Panc1 (cell line): ENCODE measurements at regions not wholly inside any gene's neighbourhood (a gene's known extent, or its start where the extent isn't known, plus 50 kb on each side); places are given as distances from the start of the nearest gene placed in this dataset.

ENCODE experiments used
- POLR2AphosphoS5 ChIP-seq: IDR thresholded peaks from 2 replicates; pipeline ENCODE4 v1.6.1; 2012; ENCODE audit warnings: mild to moderate bottlenecking, low read depth, low read length, moderate library complexity
- SIN3A ChIP-seq: IDR thresholded peaks from 2 replicates; pipeline ENCODE4 v1.6.1; 2012; ENCODE audit warnings: low read depth, mild to moderate bottlenecking, low read length, moderate library complexity, borderline replicate concordance; ENCODE audit not compliant: insufficient read depth
- TCF7L2 ChIP-seq: IDR thresholded peaks from 2 replicates; pipeline ENCODE4 v1.6.1; 2011; ENCODE audit warnings: mild to moderate bottlenecking, low read depth, low read length, inconsistent platforms
- TF ChIP-seq, protein P1 (sequence below): fragments of 450-650 bp; IDR thresholded peaks from 2 replicates; pipeline ENCODE4 v1.5.1; 2017; ENCODE audit warnings: mild to moderate bottlenecking
- TF ChIP-seq, protein P2 (sequence below), 2 experiments: IDR thresholded peaks; 2 replicates each; pipeline ENCODE4 v1.6.1; 2011 to 2012; ENCODE audit warnings: low read depth in 2 of 2, control low read depth in 1 of 2, low read length in 1 of 2, mild to moderate bottlenecking in 1 of 2, moderate library complexity in 1 of 2; ENCODE audit not compliant: insufficient read depth in 1 of 2

DNA sequence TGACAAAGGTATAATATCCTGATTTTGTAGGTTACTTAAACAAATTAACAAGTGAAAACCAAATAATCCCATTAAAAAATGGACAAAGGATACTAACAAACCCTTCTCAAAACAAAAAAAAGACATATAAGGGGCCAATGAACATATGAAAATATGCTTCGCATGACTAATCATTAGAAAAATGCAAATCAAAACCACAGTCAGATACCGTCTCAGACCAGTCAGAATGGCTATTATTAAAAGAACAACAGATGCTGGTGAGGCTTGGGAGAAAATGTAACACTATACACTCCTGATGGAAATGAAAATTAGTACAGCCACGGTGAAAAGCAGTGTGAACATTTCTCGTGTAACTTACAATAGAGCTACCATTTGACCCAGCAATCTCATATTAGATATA lies 1542.2 kb upstream of the CDH9 start:
- TF ChIP-seq, protein P1, sequence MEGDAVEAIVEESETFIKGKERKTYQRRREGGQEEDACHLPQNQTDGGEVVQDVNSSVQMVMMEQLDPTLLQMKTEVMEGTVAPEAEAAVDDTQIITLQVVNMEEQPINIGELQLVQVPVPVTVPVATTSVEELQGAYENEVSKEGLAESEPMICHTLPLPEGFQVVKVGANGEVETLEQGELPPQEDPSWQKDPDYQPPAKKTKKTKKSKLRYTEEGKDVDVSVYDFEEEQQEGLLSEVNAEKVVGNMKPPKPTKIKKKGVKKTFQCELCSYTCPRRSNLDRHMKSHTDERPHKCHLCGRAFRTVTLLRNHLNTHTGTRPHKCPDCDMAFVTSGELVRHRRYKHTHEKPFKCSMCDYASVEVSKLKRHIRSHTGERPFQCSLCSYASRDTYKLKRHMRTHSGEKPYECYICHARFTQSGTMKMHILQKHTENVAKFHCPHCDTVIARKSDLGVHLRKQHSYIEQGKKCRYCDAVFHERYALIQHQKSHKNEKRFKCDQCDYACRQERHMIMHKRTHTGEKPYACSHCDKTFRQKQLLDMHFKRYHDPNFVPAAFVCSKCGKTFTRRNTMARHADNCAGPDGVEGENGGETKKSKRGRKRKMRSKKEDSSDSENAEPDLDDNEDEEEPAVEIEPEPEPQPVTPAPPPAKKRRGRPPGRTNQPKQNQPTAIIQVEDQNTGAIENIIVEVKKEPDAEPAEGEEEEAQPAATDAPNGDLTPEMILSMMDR = no peak
- TF ChIP-seq TCF7L2 = no peak
- TF ChIP-seq POLR2AphosphoS5 = no peak
- no peak for TF ChIP-seq SIN3A
- TF ChIP-seq, protein P2, sequence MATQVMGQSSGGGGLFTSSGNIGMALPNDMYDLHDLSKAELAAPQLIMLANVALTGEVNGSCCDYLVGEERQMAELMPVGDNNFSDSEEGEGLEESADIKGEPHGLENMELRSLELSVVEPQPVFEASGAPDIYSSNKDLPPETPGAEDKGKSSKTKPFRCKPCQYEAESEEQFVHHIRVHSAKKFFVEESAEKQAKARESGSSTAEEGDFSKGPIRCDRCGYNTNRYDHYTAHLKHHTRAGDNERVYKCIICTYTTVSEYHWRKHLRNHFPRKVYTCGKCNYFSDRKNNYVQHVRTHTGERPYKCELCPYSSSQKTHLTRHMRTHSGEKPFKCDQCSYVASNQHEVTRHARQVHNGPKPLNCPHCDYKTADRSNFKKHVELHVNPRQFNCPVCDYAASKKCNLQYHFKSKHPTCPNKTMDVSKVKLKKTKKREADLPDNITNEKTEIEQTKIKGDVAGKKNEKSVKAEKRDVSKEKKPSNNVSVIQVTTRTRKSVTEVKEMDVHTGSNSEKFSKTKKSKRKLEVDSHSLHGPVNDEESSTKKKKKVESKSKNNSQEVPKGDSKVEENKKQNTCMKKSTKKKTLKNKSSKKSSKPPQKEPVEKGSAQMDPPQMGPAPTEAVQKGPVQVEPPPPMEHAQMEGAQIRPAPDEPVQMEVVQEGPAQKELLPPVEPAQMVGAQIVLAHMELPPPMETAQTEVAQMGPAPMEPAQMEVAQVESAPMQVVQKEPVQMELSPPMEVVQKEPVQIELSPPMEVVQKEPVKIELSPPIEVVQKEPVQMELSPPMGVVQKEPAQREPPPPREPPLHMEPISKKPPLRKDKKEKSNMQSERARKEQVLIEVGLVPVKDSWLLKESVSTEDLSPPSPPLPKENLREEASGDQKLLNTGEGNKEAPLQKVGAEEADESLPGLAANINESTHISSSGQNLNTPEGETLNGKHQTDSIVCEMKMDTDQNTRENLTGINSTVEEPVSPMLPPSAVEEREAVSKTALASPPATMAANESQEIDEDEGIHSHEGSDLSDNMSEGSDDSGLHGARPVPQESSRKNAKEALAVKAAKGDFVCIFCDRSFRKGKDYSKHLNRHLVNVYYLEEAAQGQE (IDR thresholded peaks at IDR 0.05; ENCODE audit: insufficient read depth in 1 of 2, low read depth in 2 of 2, low read length in 1 of 2) = no peak
